GM19438 (cell line): ENCODE measurements at regions not wholly inside any gene's neighbourhood (a gene's known extent, or its start where the extent isn't known, plus 50 kb on each side); places are given as distances from the start of the nearest gene placed in this dataset.

ENCODE experiments used
- ATAC-seq: cut with Tn5 transposase; IDR thresholded peaks from one replicate; pipeline ENCODE4 v1.9.1; 2021; ENCODE audit warnings: low read depth; ENCODE audit not compliant: unreplicated experiment

DNA sequence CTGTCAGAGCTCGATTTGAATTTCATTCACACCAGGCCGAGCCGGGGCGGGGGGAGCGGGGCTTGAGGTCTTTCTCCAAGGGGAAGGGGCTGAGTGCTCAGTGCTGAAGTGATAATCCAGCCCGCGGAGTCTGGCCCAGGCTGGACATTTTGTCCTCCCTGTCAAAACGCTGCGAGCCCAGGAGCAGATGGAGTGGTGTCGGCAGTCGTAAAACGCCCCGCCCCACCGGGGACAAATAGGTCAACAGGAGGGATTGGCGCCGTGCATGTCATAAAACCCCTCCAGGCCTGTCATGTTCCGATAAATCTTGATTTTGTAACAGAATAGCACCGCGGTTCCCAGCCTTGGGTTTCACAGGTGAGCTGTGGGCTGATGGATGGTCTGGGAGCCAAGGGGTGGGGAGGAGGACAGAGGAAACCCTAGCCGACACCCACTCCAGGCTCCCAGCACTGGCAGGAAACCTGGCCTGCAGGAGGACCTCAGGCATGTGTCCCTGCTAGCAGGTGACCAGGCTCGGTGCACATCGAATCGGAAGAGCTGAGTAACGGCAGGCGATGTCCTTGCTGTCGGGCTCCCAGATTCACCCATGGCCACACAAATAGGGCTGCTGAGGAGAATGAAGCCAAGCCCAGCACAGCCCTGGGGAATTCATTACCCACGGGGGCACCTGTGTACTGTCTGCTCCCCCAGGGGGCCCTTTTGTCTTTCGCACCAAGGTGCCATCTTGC, 341.4 kb downstream of the FOXL1 start:
- ATAC-seq: no peak

DNA sequence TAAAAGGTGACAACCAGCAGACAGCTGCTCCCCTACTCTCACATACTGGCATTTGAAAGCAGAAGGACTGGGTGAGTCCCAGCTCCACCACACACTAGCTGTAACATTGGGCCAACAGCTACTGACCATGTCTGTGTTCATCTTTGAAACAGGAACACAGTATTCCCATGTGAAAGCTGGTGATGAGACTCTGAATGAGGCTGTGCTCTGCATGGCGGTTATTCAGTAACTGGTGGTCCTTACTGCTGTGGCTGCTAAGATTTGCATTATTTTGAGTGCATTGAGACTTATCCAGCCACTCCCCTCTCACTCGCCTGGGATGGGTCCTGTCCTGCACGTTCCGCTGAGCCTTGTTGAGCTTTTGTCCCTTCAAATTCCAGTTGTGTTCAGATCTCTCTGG, 342.9 kb downstream of the FOXL1 start:
- no peak for ATAC-seq

DNA sequence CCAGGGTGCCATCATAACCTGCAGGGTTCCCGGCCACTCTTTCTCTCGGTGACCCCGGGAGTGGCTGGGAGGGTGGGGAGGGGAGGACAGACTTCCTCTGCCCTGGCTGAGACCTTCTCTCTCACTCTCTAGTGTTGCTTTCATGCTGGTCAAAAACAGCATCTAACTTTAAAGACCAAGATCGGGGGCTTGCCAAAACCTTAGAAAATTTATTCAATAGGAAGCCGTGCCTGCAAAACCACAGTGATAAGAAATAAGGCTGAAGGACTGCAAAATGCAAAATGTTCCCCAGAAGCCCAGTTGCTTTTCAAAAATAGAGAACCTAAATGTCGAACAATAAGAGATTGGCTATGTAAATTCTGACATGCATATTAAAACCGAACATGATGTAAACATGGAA, 344.0 kb downstream of the FOXL1 start:
- no peak for ATAC-seq

DNA sequence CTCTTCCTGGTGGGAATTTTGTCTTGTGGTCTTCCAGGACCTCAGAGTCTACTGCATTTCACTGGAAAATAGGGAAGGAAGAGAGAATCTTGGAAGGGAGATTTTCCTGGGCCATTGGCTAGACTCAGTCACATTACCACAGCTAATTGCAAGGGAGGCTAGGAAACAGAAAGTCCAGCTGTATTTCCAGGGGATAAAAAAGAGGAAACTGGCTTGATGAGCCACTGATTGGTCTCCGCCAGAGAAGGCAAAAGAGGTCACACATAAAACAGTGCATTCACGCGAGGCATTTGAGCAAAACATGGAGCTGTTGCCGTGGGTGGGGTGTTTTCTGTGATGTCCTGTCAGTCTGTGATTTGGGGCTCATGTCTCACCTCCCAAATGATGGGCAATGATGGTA, 345.3 kb downstream of the FOXL1 start:
- ATAC-seq: no peak

DNA sequence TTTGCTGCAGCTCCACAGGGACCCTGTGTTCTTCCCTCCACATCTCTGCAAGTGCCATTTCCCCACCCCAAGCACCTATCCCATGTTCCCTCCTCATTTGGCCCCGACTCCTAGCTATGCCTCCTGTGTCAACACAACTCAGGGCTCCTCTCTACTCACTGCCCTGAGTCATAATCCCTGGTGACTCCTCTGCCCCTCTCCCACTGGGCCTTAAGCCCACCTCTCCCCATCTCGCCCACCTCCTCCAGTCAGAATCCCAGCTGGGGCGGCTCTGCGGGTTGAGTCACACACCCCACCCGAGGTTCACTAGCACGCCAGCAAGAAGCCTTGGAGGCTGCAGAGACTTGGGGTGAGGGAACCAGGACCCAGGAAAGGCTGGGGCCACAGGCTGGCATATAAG, 346.2 kb downstream of the FOXL1 start:
- no peak for ATAC-seq

DNA sequence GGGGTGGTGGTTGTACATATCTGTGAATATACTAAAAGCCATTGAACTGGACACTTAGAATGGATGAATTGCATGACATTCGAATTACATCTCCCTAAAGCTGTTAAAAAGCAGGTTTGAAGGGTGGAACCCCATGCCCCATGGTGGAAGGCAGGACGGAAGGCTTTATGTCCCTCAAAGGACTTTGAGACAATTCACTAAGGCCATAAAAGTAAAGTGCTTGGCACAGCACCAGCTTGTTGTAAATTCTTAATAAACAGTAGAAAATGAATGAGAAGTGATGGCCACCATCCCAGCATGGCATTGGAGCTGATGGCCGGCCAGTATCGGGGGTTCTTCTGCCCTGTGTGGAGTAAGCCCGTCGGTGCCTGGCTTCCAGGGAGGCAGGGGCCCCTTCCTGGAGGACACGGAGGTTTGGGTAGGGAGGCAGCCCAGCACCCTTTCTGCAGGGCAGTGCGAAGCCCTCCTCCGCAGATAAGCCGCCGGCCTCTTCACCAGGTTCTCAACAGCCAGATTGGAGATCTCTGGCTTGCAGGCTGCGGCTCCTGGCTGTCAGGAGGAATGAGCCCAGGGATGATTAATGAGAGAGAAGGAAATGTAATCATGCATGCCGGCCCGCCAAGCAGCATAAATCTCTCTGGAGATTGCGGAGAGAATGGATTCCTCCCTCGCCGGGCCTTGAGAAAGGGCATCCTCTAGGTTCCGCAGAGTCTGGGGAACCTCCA, 346.9 kb downstream of the FOXL1 start:
- ATAC-seq: no peak

DNA sequence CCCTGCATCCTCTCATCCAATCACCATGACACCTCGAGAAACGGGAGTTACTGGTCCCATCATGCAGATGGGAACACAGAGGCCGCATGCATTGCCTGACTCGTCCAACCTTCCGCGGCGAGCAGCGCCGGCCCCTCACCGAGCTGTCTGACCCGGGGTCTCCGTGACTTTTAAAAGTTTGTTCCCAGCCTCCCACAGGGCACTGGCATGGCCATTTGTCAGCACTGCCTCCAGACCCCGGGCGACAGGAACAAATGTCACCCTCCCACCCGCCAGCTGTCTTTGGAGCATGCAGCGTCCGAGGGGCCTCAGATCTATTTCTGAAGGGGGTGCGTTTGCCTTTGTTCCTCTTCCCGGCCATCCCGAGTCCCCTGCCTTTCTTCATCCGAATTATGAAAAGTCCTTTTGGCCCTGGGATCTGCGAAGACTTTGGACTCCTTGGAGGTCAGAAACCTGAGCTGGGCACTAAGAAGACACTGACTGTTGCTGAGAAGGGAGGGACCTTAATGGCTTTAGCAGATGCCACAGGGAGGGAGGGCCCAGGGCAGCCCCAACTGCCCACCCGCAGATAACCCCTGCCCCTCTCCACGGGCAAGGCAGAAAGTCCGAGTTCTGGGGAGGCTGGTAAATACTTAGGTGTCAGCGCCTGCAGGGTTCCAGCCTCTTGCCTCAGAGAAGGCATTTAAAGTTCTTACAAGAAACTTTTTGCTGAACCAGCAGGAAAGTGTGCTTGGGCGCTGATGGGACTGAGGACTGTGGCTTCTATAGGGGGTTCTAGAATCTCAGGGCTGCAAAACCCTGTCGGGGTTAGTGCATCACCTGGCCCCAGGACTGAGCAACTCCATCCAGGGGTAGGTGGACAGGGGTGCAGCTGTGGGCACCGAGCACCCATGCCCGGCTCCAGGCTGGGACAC, 348.1 kb downstream of the FOXL1 start:
- no peak for ATAC-seq

DNA sequence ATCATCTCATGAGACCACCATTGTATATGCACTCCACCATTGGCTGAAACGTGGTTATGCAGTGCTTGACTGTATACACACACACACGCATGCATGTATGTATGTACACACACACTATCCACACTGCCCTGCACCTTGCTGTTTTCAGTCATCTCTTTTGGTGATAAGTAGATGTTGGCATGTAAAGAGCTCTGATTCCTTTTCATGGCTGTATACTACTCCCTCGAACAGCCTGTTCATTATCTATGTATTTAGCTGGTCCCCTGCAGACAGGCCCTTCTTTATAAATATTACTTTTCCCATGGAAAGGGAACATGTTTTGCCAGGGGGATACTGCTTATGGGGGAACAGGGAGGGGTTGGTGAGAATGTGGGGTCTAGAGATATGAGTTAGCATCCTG, 349.4 kb downstream of the FOXL1 start:
- ATAC-seq: no peak

DNA sequence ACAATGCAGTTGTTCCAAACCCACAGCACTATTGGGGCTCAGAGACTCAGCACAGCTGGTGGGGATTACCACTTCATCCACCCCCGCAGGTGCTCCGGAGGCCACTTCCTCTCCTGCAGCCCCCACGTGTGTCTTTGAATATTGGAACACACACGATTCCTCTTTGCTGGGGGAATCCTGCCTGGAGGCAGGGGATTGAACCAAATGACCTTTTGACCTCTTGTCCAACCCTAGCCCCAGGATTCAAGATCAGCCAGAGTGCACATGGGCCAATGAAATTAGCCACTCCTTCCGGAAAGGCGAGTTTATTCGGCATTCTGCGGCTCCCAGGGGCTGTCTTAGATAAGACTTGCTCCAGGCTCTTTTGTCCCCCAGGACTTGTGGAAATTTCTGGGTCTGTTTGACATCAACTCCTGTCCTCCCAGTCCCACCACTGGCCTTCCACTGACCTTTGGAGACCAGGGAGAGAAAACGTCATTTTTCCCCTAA, 350.2 kb downstream of the FOXL1 start:
- ATAC-seq: no peak

DNA sequence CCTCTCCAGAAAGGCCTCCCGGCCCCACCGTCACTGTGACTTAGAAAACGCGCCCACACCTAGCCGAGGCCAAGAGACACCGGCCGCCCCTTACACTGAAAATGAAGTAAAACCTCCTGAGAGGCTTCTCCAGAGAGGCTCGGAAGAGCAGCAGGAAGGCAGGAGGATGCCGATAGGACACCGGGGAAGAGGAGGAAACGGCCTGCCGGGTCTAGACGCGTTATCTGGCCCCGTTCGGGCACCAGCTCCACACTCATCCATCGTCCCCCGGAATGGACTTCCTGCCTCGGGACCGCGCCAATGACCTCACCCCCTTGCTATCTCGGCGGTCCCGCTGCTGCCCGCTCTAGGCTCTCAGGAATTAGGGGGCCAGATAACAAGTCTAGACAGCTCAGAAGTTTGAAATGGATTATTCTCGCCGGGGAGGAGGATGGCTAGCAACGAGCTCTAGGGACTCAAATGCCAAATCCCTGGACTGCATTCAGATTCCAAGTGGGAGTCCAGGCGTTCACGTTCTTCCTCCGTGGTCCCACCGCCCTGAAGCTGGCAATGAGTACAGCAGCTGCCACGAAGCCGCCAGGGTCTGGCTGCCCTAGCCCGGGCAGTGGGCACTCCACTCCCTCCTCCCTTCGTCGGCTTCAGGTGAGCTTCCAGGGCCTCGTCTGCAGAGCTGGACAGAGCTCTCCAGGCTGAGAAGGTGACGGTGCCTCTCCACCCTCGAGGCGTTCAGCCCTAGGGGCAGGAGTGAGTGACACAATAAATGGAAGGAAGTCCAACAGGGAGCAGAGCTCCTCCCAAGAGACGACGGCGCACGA, 350.9 kb downstream of the FOXL1 start:
- no peak for ATAC-seq

DNA sequence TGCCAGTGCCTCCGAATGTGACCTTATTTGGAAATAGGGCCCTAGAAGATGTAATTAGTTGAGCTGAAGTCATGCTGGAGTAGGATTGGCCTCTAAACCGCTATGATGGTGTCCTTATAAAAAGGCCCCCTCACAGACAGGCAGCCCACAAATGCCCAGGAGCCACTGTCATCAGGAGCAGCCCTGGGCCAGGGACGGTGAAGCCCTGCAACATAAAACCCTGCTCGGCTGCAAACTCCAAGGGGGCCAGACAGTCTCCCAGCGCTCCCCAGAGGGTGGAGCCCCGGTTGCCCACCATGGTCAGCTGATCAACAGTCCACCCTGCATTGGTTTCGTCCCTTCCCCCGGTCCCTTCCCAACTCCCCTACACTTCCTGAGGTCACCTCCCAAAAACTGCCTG, 351.7 kb downstream of the FOXL1 start:
- no peak for ATAC-seq

DNA sequence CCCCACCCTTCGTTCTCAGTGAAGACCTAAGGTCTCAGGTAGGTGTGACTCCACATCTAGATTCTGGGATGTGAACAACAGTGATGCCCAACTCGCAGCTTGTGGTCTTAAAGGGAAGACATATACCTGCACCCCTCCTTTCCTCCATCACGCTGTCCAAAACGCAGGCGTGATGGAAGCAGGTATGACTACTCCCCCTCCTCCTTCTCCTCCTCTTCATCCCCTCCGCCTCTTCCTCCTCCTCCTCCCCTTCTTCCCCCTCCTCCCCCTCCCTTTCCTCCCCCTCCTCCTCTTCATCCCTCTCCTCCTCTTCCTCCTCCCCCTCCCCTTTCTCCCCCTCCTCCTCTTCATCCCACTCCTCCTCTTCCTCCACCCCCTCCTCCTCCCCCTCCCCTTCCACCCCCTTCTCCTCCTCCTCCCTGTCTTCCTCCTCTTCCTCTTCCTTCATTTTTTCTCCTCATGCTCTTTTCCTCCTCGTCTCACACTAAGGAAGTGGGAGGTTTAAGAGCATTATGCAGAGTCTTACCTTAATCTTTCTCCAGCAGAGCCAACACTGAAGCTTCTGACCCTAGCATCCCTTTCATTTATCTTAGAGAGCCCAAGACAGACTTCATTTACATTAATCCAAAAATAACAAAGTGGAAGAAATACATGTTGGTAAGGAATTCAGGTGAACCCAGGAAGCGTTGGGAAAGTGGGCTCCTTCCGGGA, 352.5 kb downstream of the FOXL1 start:
- no peak for ATAC-seq

DNA sequence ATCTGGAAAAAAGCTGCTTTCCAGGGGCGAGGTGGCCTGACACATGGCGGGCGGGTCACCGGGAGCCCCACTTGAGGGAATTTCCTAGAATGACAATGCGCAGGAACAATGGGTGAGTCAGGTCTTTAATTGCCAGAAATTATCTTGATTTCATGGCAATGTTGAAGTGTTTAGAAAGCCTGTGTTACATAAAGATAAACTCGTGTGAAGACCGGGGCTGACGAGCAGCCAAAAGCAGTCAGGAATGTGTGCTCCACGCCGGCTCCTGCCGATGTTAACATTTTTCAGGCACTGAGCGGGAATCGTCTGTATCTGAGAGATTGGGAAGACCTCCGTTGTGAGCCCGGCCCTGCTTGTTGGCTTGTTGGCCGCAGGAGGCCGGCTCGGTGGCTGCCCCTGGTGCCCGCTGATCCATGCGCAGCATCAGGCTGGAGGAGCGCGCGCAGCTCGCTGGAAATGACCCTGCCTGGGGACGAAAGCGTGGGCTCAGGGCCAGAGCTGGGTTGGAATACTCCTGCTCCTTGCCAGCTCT, 353.1 kb downstream of the FOXL1 start:
- no peak for ATAC-seq

DNA sequence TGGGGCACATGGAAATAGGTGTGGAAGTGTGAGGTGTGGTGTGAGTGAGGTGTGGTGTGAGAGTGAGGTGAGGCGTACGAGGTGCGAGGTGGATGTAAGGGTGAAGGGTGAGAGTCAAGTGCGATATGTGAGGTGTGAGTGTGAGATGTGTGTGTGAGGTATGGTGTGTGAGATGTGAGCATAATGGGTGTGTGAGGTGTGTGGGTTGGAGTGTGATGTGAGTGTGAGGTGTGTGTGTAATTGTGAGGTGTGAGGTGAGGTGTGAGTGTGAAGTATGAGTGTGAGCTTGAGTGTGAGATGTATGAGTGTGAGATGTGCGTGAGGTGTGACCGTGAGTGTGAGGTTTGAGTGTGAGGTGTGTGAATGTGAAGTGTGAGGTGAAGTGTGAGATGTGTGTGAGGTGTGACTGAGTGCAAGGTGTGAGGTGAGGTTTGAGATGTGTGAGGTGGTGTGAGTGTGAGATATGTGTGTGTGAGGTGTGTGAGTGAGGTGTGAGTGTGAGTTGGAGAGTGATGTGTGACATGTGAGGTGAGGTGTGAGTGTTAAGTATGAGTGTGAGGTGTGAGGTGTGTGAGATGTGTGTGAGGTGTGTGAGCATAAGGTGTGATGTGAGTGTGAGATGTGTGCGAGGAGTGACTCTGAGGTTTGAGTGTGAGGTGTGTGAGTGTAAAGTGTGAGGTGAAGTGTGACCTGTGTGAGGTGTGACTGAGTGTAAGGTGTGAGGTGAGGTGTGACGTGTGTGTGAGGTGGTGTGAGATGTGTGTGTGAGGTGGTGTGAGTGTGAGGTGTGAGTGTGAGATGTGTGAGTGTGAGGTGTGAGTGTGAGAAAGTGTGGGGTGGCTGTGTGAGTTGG, 354.0 kb downstream of the FOXL1 start:
- no peak for ATAC-seq

DNA sequence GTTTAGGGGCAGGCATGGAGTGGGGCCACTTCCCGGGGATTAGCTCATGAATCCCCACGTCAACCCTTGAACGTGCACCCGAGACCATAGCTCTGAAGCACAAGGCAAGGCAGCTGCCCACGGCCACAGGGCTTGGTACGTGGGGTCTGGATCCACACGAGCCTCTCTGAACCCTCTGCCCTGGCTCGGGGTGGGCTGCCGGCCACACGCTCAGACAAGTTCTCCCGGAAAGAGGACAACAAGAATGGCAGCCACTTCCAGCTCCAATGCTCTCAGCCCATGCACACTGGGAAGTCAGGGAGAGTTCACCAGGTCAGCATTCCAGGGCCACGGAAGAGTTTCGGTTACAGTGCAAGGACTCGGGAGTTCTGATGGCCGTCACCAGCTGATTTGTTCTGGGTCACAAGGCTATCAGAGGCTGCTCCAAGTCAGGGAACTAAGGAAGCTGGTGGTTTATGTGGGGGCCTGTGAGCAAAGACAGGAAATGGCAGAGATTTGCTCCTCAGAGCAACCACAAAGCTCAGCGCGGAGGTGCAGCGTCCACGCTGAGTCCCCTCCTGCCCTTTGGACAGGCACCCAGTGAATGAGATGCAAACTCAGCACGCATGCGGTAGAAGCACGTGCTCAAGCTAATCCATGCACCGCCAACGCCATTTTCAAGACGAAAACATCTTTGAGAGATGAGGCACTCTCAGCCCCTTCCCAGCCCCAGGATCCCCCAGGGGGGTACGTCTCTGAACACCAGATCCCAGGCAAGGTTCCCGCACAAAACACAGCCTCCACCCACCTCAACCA, 356.4 kb downstream of the FOXL1 start:
- no peak for ATAC-seq

DNA sequence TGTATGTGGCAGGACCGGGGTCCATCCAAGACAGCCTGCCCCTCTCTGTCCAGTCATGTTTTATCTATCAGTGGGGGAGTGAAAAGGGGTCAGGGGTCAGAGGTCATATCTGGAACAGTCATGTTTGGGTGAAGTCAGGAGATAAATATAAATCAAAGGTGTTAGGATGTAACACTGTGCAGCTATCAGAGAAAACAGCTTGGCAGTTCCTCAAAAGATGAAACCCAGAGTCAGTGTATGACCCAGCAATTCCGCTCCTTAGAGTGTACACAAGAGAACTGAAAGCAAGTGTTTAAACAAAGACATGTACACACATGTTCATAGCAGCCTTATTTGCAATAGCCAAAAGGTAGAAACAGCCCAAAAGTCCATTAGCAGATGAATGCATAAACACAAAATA, 361.3 kb downstream of the FOXL1 start:
- no peak for ATAC-seq

DNA sequence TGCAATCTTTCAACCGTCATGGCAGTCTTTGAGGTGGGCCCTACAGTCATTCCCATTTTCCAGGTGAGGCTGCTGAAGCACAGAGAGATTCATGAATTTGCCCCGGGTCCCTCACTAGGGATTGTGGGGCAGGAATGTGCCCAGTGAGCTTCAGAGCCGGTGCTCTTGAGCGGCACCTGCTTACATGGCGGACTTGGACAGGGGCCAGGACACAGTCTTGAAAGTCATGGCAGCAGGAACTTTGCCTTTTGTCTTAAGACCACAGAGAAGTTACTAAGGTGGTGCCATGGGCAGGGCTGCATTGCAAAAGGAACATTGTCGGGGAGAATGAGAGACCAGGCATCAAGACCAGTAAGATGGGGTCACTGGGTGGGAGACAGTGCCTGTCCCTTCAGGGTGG, 363.4 kb downstream of the FOXL1 start:
- no peak for ATAC-seq
